NCI-H2029 treated with DMSO at 0.1 percent for 48 hours (cell line): ENCODE measurements at regions not wholly inside any gene's neighbourhood (a gene's known extent, or its start where the extent isn't known, plus 50 kb on each side); places are given as distances from the start of the nearest gene placed in this dataset.

Experiments used
- DNase-seq: peaks from one replicate; lab custom pipeline; 2025; lab: John Stamatoyannopoulos, UW

GRCh38 chr10:112053895-112054294, 129.7 kb downstream of the GPAM start:
- DNase-seq: no peak

GRCh38 chr10:112054516-112054915, 129.0 kb downstream of the GPAM start:
- DNase-seq: no peak

GRCh38 chr10:112057072-112057471, 126.5 kb downstream of the GPAM start:
- no peak for DNase-seq

GRCh38 chr10:112059220-112059619, 124.3 kb downstream of the GPAM start:
- no peak for DNase-seq

GRCh38 chr10:112071596-112072133, 111.9 kb downstream of the GPAM start:
- no peak for DNase-seq

GRCh38 chr10:112078003-112078402, 105.6 kb downstream of the GPAM start:
- DNase-seq: no peak

GRCh38 chr10:112080231-112080630, 103.3 kb downstream of the GPAM start:
- DNase-seq: no peak

GRCh38 chr10:112082120-112082519, 101.4 kb downstream of the GPAM start:
- DNase-seq: no peak

GRCh38 chr10:112083472-112083871, 100.1 kb downstream of the GPAM start:
- DNase-seq: no peak

- no peak for DNase-seq
These were observed 95.6 kb downstream of the GPAM start for GRCh38 chr10:112087953-112088456.

GRCh38 chr10:112091703-112092102, 91.9 kb downstream of the GPAM start:
- no peak for DNase-seq

- no peak for DNase-seq
These were observed 91.0 kb downstream of the GPAM start for GRCh38 chr10:112092519-112092918.

GRCh38 chr10:112094984-112095383, 88.6 kb downstream of the GPAM start:
- DNase-seq: no peak

- no peak for DNase-seq
These were observed 87.8 kb downstream of the GPAM start for GRCh38 chr10:112095731-112096130.

GRCh38 chr10:112098682-112099081, 84.9 kb downstream of the GPAM start:
- no peak for DNase-seq
